GM19324 (cell line): ENCODE measurements at regions not wholly inside any gene's neighbourhood (a gene's known extent, or its start where the extent isn't known, plus 50 kb on each side); places are given as distances from the start of the nearest gene placed in this dataset.
"Not testable (repeated sequence)": the region's sequence is repeated elsewhere in the genome, so short reads cannot be mapped to it uniquely, and the experiment has no call there.

Experiments
- ATAC-seq: cut with Tn5 transposase; IDR thresholded peaks from one replicate; pipeline ENCODE4 v1.9.1; 2021; ENCODE audit warnings: mild to moderate bottlenecking, moderate library complexity; ENCODE audit not compliant: unreplicated experiment, low FRiP score

DNA sequence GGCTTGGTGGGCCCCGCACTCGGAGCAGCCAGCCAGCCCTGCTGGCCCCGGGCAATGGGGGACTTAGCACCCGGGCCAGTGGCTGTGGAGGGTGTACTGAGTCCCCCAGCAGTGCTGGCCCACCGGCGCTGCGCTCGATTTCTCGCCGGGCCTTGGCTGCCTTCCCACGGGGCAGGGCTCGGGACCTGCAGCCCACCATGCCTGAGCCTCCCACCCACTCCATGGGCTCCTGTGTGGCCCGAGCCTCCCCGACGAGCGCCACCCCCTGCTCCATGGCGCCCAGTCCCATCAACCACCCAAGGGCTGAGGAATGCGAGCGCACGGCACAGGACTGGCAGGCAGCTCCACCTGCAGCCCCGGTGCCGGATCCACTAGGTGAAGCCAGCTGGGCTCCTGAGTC is 202.2 kb downstream of the ZC3H11B start:
- not testable (repeated sequence) for ATAC-seq

DNA sequence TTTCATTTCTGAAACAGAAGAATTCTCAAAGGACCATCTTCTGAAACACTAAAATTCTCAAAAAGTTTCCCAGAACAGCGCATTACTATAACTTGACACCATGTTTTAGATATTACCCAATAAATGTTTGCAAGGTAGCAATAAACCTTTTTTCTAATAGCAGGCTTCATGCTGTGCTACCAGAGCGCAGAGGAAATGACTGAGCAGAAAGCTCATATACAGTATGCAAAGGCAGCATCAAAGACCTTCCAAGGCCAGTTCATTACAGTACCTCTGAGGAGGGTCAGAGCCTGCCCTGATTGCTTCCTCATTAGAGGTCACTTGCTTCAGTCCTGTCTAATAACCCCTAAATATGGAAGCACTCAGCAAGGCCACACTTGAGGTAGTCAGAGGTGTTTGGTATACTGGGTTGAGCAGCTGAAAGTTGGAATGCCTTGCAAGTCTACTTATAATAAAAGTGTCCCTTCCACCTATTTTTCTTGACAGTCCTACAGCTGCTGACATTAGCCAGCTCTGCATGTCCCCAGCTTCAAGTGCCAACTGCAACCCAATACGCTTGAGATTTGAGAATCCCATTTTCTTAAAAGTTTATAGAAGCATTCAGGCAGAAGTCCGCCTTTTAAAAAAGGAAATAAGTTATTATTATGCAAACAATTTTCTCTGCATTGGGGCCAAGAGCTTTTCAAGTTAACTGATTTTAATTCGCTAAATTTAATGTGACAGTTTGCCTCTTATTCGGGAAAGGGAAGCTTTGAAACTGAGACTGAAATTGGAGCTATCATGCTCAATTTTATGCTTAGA is 207.2 kb downstream of the ZC3H11B start:
- ATAC-seq = no peak

DNA sequence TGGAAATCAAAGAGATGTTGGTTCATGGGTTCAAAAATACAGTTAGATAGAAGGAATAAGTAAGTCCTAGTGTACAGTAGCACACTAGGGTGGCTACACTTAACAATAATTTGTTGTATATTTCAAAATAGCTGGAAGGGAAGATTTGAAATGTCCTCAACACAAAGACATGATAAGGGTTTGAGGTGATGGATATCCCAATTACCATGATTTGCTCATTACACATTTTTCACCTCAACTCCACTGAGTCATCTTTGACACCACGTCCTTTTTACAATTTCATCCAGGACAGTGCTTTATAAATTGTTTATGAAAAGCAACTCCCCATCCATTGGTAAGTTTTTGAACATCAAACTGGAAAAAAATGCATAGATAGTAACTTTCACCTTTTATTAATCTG is 208.3 kb downstream of the ZC3H11B start:
- ATAC-seq = no peak

DNA sequence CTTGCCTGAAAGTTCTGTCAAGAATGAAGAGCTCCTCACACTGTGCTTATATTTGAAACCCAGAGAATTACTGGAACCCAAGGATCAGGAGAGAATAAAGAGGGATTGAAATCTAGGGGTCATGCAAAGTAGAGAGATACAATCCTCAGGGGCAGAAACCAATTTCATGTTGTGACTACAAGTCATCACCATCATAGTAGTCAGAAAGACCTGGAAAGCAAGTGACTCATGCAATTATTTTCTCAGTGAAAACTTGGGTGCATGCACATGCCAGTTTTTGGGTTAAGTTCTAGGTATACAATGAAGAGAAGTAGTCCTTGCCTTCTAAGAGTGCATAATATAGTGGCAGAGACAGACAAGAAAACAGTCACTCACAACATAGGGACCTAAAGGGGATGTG is 210.0 kb downstream of the ZC3H11B start:
- ATAC-seq = no peak

DNA sequence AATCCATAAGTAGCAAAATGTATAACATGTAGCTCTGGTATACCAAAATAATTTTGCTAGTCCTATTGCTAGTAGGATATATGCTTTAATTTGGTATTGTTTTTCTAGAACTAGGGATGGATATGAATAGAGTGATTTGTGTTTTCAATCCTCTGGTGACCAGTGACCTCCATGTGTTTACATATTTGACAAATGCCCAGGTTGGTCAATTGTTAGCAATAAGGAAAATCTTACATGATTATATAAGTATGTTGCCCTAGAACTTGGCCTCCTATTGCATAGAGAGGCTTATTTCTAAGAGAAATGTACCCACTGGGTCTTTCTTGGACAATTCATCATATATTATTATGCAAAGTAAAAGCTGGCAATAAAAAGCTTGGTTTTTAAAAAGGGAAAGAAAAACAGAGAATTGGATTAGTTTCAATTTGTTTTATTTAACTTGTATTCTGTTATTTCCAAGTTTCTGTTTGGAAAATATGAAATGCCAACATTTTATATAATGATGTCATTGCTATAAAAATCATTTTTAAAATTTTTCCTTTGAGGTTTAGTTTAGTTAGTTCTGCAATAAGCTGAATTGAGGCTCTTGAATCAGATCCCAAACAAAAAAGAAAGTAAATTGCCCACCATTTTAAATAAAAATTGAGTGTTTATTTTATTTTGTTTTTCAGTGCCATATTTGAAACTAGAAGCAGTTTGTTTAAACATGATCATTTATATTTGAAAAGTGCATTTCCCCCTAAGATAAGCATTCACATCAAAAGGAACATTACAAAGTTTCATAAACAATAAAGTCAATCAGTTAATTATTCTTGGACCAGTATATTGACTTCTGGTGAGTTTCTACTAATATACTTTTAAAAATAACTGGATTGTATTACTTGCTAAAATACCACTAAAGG is 210.9 kb downstream of the ZC3H11B start:
- no peak for ATAC-seq

DNA sequence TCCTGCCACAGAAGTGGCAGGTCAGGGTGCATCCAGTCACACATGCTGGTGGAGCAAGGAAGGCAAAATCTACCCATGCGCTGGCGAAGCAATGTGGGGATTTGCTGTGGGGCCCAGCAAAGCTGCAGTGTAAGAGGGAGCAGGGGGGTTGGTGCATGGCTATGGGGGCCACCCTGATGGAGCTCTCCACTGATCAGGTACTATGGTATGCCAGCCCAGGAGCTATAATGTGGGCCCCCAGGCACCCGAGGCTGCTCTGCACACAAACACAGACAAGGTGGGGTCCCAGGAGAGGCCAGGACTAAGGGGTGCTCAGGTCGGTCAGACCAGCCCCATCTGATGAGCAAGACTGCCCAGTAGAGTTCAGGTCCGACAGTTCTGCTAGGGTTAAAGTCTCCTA is 213.5 kb downstream of the ZC3H11B start:
- no peak for ATAC-seq

DNA sequence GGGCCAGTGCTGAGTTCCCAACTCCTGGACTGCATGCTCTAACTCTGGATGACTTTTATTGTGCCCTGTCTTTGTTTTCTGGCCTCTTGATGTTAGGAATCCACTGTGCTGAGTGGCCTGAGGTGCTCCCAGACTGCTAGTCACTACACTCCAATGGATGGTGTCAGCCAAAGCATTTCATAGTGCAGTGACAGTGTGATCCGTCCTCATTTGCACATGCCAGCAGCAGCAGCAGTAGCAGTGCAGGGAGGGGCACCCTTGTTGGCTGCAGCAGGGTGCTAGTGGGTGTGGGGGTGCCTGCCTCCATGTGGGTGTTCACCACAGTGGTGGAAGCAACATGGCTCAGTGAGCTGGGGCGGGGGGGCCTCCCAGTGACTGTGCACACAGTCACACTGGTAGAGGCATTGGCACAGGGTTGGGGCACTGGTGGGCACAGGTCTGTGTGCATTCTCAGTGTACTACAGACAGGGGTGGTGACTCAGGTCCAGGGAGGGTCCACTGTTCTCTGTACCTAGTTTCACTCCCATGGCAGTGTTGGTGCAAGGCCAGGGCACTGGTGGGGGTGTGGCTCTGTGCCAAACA is 214.0 kb downstream of the ZC3H11B start:
- no peak for ATAC-seq

DNA sequence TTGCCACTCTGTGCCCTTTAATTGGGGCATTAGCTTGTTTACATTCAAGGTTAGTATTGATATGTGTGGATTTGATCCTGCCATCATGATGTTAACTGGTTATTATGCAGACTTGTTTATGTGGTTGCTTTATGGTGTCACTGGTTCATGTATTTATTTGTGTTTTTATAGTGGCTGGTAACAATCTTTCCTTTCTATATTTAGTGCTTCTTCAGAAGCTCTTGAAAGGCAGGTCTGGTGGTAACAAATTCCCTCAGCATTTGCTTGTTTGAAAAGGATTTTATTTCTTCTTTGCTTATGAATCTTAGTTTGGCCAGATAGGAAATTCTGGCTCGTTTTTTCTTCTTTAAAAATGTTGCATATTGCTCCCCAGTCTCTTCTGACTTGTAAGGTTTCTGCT is 215.4 kb downstream of the ZC3H11B start:
- no peak for ATAC-seq

DNA sequence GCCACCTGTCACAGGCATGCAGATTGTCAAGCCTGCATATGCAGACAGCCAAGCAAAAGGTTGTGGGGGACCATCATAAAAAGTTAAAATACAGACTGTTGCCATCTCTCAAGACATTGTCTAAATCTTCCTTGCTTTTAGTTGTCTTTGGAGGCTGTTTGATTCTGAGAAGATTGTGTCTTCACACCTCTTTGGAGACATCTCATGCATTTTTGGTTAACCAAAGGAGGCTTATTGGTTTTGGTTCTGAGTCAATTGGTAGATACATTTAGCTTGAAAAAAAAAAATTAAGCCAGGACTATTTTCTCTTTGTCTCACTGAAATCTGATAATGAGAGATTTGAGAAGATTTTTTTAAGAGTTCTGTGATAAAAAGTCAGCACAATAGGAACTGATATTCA is 217.6 kb downstream of the LYPLAL1 start:
- ATAC-seq = no peak

DNA sequence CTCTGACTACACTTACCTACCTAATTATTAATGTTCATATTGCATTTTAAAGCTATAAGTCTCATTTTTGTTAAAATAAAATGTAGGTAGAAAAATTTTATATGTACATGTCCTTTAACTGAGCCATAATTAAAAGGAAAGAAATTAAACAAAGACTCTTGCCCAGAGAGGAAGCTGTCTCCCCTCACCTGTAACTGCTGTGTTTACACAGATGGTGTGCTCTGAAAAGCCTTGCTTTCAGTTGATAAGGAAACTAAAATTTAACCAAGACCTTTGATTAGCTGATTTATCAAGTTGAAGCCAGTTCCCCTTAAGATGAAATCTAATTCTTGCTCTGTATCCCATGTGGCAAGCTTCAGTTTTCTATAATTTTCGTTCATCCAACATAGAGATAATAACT is 213.5 kb downstream of the LYPLAL1 start:
- no peak for ATAC-seq

DNA sequence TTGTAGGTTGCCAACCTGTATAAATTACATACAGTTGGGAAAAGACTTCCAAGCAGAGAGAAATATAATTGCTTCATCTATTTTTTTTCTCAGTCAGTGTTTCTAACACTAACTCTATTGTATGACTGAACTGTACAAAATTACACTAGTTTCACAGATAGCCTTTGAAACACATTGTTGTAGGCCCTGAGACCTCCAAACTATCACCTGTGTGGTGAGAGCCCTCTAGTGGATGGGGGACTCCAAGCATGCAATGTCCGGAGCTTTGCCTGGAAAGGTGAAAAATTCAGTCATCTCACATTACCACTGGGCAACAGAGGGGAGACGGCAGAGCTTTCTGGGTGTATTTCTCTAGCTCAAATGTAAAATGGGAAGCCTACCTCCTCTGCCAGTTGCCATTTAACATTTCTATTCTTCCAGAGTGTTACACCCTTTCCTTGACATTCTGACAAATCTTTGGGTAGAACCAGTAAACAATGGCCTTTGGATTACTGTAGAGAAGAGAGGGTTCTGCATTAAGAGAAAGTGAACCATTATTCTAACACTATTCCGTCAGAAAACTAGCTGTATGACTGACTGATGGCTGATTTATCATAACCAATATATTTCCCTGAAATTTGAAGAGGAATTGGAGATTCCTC is 212.2 kb downstream of the LYPLAL1 start:
- peak; percentile 84 for ATAC-seq

DNA sequence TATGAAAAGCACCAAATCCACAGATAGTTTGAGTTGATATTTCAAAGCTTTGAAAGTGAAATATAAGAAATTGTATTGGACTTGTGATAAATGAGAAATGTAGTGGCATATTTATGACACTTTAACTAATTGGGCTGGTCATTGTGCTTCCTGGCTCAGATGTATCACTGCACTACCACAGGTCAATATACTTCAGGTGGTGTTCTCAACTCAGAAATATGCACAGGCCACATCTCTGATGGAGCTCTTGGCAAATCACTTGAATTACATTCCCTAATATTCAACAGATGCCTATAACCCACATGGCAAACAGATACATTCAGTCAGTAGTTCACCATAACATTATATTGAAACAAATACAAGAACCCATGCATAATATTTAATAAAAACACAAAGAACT is 209.6 kb downstream of the LYPLAL1 start:
- ATAC-seq = no peak

DNA sequence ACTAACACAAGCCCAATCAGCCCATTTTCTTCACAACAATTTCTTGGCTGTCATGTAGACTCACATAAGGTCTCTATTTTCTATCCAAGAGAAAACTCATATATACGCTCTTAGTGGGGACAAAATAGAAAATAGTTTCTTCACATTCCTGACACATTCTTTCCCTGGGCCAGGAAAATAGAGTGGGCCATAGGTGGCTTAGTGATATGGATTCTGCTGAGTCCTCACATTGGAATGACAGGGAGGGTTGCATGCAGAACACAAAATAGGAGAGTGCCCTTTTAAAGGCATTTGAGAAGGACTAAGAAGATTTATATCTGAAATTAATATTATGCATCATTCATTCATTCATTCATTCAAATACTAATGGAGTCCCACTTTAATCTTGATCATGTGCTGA is 207.7 kb downstream of the LYPLAL1 start:
- no peak for ATAC-seq

DNA sequence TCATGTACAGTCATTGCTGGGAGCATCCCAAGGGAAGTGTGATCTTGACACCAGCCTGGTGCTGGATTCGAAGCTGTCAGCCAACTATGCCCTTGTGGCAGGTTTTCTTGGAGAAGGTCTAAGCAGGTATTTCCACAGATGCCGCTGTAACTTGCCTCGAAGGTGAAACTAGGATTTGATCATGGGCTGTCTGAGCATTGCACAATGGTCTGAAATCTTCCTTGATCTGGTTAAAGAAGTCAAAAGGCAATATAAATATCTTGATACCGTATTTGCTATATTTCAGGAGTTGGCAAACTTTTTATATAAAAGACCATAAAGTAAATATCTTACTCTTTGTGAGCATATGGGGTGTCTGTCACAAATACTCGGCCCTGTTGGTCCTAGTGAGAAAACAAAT is 206.8 kb downstream of the LYPLAL1 start:
- no peak for ATAC-seq

DNA sequence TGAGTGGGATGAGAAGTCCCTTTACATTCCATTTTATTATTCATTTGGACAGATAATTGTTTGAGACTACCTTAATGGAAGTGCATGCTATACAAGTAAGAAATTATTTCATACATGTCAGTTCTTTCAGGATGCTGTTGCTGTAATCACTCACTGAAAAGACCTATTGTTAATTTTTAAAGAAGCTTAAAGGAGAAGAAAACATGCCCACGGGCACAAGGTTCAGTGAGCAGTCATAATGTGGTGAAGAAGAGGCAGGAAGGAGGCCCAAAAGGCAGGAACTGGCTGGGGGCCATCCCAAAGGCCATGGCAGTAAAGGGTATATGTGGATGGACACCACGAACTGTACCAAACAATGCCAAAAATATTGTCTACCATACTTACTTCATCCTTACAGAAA is 206.0 kb downstream of the LYPLAL1 start:
- no peak for ATAC-seq

DNA sequence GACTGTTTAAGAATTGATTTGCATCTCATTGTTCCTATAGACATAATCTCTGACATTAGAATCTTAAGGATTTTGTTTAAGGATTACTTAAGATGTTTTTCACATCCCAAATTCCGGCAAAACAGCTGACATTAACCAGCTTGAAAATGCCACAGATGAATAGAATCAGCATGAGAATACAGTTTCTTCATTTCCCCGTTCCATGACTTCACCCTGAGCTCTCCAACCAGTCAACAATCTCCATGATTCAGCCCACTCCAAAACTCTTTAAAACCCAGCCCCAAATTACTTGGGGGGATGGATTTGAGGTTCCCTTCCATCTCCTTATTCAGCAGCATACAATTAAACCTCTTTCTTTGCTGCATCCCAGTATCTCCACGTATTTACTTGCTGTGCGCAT is 201.0 kb downstream of the LYPLAL1 start:
- no peak for ATAC-seq

DNA sequence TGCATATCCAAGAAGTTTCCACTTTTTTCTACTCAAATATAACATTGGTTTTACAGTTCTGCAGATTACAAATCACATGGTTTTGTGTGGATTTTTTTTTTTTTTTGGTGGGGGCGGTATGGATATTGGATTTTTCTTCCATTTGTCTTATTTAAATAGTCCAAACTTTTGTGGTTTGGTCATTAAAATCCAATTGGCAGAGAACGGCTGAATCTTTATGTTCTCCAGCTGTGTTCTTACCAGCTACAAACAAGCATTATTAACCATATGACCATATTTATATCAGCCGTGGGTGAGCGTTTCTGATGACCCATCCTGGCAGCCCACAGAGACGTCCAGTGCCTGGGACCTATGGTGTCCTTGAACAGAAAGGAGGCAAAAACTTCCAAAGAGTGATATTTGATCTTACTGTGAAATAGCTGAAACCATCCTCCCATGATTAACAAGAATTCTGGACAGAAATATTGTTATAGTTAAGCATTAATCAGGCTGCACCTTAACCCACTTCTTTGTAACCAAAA is 200.4 kb downstream of the LYPLAL1 start:
- no peak for ATAC-seq

DNA sequence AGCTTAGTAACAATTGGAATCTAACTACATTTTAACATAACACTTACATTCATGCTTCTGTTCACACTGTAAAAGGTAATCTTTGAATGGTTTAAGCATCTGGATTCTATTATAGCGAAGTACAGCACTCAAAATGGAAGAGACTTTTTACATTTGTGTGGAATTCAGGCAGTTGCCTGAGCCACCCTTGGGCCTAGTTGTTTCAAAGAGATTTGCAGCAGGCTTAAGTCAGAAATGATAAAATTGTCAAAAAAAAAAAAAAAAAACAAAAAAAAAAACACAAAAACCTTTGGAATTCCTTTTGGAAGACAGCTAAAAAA is 199.9 kb downstream of the LYPLAL1 start:
- no peak for ATAC-seq

DNA sequence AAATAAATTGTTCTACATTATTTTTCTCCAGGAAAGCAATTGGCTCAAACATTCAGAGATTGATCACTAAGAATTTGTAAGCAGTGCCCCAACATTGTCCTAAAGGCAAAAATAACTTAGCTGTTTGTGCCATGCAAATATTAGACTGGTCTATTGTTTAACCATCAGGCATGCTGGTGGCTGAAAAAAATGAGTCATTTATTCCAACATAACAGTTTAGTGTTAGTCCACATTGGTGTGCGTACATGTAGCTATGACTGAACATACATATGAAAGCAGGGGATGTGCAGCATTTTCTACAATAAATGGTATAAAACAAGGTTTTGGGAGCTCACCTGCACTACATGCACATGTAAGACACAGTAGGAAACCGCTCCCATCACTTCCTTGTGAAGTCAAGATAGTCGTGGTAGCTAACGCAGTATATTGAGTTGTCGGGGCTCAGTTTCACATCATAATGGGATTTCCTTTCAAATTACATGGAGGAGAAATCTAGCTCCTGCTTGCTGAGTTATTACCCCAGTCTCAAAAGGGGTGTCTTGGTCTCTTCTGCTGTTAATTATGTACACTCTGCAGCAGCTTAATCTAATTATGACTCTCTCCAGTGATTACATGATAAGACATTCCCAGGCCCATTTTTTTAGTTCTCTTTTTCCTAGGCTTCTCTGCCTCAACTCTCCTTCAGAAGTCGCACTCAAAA is 199.4 kb downstream of the LYPLAL1 start:
- no peak for ATAC-seq

DNA sequence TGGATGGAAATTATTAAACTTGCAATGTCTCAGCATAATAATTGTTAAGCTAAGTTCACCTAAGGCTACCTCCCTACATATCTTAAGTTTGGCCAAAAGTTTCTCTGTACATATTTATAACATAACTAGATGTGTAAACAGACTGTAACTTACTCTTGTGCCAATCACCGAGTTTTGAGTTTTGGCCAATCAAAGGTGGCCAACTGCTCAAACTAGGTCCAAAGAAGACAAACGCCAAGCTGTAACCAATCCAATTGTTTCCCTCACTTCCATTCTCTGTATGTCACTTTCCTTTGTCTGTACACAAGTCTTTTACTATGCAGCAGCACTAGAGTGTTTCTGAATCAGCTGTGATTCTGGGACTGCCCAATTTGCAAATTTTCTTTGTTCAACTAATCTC is 197.8 kb downstream of the LYPLAL1 start:
- ATAC-seq = no peak
